NCI-H2107 (cell line): ENCODE measurements at regions not wholly inside any gene's neighbourhood (a gene's known extent, or its start where the extent isn't known, plus 50 kb on each side); places are given as distances from the start of the nearest gene placed in this dataset.
"Not testable (repeated sequence)": the region's sequence is repeated elsewhere in the genome, so short reads cannot be mapped to it uniquely, and the experiment has no call there.

ENCODE experiments used
- DNase-seq: peaks from one replicate; lab custom pipeline; 2025; lab: John Stamatoyannopoulos, UW

DNA sequence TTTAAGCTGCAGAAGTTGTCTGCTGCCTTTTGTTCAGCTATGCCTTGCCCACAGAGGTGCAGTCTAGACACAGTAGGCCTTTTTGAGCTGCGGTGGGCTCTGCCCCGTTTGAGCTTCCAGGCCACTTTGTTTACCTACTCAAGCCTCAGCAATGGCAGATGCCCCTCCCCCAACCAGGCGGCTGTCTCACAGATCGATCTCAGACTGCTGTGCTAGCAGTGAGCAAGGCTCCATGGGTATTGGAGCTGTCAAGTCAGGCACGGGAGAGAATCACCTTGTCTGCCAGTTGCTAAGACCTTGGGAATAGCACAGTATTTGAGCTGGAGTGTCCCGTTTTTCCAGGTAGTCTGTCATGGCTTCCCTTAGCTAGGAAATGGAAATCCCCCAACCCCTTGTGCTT, 587.8 kb upstream of the CLINT1 start:
- DNase-seq, result not testable (repeated sequence)

DNA sequence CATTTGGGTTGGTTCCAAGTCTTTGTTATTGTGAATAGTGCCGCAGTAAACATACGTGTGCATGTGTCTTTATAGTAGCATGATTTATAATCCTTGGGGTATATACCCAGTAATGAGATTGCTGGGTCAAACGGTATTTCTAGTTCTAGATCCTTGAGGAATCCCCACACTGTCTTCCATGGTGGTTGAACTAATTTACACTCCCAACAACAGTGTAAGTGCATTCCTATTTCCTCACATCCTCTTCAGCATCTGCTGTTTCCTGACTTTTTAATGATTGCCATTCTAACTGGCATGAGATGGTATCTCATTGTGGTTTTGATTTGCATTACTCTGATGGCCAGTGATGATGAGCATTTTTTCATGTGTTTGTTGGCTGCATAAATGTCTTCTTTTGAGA, 580.3 kb upstream of the CLINT1 start:
- DNase-seq, result not testable (repeated sequence)

DNA sequence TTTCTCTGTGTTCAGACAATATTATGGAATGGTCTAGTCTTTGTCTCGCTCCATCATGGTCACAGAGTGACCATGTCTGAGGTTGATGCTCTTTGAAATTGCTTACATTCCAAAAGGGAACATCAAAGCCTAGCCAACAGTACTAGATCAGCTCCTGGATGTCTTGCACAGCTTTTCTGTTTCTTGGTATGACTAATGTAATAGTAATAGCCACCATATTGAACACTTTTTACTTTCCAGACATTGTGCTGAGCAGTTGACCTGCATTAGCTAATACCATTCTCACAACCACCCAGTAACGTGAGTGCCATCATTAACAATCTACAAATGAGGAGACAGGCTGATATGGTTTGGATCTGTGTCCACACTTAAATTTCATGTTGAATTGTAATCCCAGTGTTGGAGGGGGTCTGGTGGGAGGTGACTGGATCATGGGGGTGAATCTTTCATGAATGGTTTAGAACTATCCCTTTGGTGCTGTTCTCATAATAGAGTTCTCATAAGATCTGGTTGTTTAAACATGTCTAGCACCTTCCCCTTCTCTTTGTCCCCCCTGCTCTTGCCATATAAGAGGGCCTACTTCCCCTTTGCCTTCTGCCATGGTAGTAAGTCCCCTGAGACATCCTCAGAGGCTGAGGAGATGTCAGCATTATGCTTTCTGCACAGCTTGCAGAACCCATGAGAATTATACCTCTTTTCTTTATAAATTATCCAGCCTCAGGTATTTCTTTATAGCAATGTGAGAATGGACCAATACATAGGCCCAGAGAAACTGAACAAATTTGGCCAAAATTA, 577.5 kb upstream of the CLINT1 start:
- DNase-seq, result no peak

DNA sequence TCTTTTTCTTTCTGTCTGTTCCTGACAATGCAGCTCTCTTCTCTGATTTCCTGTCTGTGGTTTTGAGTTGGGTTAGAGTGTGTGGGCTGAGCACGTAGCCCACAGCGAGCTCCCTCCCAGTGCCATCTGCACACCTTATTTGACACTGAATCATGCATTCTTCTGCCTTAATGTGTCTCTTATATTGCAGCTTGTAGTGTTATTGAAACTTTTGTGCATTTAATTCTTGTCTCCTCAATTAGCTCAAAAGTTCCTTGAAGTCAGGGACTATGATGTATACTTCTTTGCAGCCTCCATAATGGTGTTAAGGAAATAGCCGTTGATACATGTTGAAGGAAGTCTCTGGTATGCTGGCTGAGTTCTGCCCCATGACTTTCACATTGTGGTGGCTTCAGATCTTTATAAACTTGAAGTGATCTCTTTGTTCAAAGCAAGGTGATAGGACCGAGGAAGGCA, 576.2 kb upstream of the CLINT1 start:
- DNase-seq, result no peak

DNA sequence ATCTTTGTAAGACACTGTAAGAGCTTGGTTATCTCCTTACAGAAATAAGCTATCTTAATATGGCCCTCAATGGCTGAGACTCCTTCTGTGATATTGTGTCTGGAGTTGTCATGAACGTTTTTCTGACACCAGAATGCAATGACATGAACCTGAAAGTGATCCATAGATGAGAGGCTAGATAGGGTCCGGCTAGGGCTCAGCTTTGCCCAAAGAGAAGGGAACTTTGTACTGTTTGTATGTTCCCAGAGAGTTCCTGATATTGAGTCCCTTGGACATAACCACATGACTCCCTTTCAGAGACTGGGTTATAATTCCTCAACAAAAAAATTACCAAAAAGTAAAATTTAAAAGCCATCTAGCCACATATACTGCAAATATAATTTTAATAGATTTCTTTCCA, 575.8 kb upstream of the CLINT1 start:
- no peak for DNase-seq

DNA sequence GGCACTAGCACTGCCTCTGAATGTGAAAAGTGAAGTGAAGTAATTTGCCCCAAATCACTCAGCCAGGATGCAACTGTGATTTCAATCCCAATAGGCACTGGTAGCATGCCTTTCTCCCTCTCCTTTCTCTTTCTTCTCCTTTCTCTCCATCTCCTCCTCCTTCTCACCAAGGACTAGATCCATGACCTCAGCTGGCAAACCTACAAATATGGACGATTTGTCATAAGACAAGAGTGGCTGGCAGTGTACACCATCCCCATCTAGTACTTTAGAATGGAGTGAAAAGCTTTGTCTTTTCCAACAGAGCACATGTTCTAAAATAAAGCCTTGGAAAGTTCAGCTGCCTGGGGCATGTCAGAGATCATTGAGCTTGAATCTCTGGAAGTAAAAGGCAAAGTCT, 574.7 kb upstream of the CLINT1 start:
- DNase-seq, result no peak

DNA sequence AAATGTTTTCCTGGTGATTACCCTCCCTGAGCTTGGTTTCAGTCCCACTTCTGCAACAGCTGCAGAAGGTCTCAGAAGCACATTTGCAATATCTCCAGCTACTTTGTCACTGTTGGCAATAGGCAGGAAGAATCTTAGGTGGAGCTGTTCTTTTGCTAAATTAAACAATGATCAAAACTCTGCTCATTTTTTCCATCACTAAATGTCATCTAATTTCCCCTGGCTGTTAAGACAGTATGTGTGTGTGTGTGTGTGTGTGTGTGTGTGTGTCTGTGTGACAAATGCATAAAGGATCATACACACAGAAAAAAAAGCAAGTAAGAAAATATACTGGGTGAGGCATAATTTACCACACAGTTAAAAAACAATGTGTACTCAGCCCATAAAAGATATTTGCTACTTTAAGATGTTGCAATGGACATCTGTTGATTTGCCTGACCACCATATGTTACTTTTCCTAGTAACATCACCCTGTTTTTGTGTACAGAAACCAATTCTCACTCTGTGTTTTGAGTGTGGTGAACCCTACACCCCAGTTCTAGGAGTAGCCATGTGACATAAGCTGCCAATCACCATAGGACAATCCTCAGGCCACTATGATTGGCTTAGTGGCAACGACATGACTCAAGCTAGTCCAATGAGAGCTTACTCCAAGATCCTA, 572.6 kb upstream of the CLINT1 start:
- no peak for DNase-seq

DNA sequence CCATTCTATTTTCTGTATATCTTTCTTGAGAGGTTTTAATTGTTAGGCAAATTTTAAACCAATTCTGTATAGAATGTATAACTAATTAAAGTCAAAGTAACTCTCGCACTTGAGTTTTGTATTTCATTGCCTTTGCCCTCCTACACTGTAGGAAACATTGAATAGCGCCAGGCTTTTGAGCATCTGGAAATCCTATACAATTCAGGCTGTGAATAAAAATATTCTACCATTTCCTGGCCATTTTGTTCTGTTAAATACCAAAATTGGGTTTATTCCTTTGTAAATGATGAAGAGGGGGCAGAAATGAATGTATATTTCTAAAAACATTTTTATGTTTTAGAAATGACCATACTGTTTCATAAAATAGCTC, 571.8 kb upstream of the CLINT1 start:
- no peak for DNase-seq

DNA sequence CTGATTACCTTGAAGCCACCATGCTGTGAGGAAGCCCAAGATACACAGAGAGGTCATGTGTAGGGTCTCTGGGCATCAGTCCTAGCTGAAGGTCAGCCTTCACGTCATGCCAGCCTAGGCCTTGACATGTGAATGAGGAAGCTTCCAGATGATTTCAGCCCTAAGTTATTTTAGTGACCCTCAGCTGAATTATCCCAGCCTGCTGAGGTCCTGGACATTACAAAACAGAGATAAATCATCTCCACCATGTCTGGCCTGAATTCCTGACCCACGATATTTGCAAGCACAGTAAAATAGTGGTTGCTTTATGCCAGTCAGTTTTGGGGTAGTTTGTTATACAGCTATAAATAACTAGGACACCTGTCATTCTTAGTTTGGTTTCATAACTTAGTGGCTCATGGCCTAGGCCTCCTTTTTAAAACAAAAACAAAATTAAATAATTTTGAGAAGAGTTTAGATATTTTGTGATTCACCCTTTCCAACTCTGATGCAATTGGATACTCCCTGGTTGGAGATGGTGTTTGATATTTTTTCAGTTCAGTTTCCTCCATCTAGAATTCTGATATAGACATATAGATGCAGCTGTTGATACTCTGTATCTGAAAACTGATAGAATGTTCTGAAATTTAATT, 571.3 kb upstream of the CLINT1 start:
- DNase-seq, result no peak

DNA sequence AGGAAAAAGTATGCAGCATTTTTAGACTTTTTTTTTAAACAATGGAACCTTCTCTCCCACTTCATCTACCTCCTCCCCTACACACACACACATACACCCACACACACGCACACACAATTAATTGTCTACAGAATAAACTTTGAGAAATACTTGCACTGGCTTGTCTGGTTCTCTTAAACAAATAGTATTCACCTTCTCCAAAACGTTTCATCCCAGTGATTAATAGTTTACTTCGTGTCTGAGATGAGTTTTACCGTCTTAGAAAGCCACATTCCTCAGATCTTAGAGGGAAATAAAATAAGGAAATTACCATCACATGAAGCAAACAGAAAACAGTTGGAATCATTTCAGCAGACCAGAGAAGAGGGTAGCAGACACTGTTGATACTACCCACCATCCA, 570.6 kb upstream of the CLINT1 start:
- DNase-seq, result no peak

DNA sequence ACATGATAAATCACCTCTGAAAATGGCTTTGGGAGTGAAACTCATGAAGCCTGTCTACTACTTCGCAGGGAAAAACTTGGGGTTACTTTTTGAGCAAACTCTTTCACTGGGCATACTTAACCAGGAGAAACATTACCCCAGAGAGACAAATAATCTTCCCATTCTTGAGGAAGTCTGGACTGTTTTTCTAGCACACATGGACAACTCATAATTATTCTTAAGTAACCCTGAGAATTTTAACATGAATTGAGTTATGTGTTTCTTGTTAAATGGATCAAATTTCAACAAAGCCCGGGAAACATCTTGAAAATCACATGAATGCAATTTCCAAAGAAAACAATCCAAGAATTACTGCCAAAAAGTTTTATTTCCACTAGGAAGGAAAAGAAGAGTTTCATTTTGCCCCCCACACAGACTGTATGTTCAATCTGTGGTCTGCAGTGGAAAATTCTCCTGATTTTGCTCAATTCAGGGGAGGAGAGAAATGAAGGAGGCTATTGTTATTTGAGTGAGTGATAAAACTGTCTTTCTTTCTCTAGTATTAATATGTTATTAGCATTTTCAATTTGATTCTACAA, 564.8 kb upstream of the CLINT1 start:
- DNase-seq, result no peak

DNA sequence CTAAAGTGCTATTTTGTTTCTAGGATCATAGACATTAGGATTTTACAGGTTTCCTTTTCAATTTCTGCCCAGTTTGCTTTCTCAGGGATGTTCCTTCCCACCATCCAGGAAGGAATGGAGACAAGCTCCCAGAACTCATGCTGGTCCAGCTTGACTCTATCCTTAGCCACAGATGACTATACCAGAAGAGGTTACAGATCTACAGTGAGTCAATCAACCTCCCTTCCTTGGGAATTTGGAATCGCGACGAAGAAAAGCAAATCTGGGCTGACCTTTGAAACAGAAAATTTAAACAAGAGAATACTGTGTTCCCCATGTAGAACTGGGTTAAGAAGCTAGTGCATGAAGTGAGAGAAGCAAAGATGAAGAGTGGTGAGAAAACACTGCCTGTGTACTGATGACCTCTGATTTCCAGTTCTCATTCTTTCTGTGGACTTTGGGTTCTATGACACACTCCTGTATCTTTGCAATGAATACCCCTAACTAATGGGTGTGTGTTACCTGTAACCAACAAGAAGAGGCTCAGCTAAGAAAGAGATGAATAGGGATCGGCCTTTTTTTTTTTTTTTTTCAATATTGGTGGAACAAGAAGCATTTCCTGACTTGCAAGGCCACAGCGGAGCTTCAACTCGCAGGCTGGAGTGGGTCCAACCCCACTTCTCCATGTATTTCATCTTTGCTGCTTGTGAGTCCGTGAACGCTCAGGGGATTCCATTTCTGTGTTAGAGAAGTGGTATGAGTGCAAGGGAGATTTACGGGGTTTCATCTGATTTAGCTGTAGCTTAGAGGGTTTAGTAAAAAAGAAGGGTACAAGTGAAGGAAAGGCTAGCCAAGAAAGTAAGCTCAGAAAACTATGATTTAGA, 563.9 kb upstream of the CLINT1 start:
- no peak for DNase-seq

DNA sequence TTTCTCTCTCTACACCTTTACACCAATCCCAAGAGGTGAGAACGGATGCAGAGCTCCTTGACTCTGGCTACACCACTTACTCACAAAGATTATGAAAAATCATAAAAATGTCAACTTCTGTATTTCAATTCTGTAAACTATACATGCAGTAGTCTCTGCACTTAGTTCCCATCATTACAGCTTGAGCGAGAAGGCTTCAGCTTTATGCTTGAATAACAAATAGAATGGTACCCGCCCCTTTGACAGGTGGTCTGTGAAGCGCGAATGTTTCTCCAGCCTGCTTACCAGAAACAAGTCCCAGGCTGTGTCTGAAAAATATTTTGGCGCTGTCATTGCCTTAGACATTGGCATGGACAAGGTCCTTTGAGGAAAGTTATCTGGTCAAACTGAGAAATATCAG, 562.4 kb upstream of the CLINT1 start:
- DNase-seq, result no peak

DNA sequence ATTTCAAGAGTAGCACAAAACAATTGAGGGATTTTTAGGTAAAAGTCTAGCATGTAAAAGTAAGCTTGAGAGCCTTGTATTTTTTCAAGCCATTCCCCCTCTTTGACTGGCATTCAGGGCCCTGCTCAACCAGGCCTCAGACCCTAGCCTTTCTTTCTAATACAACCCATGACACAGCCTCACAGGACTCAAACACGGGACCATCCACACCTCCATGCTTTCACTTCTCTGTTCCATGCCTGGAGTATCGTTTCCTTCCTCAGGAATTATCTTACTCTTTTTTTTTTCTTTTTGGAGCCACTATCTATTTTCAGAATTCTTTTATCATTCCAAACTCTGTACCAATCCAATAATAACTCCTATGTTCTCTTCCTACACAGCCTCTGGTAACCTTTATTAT, 560.2 kb upstream of the CLINT1 start:
- DNase-seq, result no peak

DNA sequence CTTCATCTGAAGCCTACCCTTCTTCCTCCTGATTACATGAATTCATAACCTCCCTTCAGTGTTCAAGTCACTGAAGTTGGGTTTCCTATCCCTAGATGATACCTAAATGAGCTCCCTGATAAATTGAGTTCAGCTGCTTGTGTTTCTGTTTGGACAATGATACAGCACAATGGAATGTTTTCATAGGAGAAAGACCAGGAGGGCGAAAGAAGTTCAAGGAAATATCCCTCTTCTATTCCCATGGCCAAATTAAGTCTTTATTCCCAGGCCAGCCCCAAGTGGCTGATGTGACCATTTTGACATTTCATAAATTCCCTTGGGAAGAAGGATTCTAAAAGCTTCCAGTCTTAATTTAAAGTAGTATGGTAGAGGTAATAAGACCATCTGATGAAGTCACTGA, 555.8 kb upstream of the CLINT1 start:
- DNase-seq, result no peak

DNA sequence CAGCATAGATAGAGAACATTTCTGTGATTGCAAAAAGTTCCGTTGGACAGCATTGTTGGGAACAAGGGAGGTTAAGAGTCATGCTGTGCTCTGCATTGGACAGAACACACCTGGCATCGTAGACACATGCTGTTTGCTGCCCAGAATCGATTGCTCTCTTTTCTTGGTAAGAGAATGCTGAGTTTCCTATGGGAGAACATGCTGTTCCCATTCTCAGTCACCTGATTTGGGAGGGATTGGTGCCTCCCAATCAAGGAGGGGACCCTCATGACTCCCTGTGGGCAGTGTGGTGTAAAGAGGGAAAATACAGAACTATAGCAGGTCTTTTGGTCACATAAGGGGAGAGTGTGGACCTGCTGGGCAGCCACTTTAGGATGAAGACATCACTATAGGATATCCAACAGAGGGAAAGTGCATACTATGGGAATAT, 555.4 kb upstream of the CLINT1 start:
- DNase-seq, result no peak

DNA sequence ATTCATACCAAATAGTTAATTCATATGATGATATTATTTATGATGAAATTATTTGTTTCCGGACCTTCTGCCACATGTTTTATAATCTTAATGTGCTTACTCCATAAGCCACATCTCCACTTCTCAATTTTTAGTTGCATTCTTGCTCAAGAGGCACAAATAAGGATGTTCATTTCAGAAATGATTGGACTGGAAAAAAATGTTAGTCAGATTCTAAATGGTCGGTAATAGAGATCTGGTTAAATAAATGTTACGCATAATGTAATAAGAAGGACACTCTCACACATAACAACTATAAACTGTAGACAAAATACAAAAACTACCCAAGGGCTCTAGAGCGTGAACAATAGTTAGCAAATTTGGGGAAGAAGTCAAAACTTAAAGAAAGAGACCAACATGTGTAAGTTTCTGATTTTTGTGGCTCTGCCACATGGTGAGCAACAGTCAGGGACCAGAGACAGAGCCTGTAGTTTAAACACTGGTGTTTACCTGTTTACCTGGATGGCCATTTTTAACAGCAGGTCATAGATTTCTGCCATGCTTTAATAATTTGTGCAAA, 554.3 kb upstream of the CLINT1 start:
- no peak for DNase-seq

DNA sequence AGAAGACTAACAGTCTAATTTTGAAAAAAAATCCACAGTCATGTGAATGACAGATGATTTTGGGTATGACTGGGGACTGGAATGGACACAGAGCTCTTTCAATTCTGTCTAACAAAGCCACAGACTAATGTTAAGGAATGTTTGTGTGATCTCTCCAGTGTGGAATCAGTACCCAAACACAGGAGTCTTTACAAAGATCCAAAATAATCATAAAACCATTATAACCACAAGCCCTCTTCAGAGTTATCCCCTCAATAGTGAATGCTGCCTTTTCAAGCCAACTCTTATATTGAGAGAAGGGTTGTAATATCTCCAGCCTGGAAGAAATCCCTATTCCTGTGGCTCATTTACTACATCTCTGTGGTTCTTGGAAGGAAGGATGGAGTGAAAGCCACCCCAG, 552.0 kb upstream of the CLINT1 start:
- DNase-seq, result no peak

DNA sequence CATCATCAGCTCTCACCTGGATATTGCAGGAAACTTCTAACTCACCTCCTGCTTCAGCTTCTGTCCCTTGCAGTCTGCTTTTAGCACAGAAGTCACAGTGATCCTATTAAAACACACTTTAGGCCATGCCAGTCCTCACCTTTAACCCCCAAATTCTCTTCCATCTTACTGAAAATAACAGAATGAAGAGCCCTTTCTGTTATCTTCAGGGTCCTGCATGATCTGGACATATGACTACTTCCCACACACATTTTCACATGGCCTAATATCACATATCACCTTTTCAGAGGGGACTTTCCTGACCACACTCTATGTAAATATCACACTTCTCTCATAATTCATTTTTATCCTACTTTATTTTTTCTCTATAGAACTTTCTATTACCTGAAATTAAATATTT, 550.6 kb upstream of the CLINT1 start:
- DNase-seq, result no peak

DNA sequence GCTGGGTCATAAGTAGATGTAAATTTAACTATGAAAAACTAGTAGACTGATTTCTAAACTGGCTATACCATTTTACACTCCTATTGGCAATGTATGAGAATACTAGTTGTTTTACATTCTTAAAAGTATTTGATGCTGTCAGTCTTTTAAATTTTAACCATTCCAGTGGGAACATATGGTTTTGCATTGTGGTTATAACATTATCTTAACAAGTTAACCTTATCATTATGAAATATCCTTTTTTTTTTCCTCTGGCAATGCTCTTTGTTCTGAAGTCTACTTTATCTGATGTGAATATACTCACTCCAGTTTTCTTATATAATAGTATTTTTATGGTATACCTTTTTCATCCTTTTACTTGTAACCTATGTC, 548.9 kb upstream of the CLINT1 start:
- DNase-seq, result no peak

DNA sequence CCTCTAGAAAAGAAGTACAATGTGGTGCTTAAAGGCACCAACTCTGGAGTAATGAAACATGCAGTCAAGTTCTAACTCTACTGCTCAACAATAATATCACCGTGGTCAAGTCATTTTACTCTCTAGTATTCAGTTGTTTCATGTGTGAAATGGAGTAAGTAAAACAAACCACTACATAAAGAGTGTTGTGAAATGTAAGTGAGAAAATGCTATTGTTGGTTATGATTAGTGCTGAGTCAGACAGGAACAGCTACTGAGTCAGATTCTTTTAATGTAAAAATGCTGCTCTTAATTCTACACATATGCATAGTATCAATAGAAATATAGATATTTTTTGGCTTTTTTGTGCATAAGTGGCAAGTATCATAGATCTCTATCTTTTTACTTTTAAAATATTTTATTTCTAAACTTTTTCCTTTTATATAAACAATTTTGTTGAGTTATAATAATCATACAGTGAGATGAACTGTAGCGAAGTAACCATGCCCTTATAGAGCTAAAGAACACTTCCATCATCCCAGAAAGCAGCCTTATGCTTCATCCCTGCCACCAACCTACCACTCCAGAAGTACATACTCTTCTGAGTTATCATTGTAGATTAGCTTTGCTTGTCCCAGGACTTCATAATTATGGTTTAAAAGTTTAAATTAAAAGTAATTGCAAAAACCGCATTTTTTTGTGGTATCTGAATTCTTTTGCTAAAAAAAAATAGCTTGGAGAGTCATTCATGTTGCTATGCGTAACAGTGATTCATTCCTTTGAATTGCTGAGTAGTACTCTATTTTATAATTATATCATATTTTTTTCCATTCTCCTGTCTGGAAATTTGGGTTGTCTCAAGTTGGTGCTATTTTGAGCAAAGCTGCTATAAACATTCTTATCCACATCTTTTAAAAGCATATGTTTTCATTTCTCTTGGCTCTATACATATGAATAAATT, 548.2 kb upstream of the CLINT1 start:
- DNase-seq, result no peak
